ENCODE measurements at regions not wholly inside any gene's neighbourhood (a gene's known extent, or its start where the extent isn't known, plus 50 kb on each side); places are given as distances from the start of the nearest gene placed in this dataset.

DNA sequence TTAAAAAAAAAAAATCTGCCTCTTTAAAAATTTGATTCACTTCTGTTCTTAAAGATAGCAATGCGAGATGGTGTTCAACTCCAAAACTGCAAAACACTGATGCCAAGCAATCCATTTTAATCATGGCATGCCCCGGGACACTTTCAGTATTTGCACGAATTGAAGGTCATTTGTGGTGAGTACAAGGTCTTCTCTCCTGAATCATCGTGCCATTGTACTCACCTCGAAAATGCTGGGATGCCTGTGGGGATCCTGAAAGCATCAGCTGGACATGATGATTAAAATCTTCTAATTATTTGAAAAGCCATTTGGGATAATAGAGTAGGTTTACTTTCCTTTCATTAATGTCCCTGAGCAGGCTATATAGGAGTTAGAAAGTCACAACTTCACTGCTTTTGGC lies 125.1 kb upstream of the NRP1 start:
- no peak for FAIRE-seq
- TF ChIP-seq PAX5 (IDR thresholded peaks at IDR 0.05; ENCODE audit: insufficient read depth, low read length, severe bottlenecking) (no peak), POLR2AphosphoS5 (IDR thresholded peaks at IDR 0.05; ENCODE audit: low read depth, low read length) (no peak), POU2F2 (IDR thresholded peaks at IDR 0.05; ENCODE audit: low read depth, low read length) (no peak), SPI1 (IDR thresholded peaks at IDR 0.05; ENCODE audit: low read depth, low read length) (no peak), POLR2A (IDR thresholded peaks at IDR 0.05; ENCODE audit: low read depth, low read length) (no peak), TAF1 (IDR thresholded peaks at IDR 0.05; ENCODE audit: low read depth, low read length) (no peak)

DNA sequence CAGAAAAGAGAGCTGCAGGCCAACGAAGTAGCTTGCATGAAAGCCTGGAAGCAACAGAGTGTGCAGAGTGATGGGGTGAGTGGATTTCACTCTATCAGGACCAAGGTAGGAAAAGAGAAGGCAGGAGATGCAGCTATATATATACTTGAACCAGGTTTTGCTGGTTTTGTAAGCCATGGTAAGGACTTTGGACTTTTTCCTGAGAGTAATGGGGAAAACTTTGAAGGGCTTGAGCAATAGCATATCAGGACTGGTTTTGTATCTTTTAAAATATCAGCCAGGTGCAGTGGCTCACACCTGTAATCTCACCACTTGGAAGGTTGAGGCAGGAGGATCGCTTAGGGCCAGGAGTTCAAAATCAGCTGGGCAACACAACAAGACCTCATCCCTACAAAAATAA lies 120.6 kb upstream of the NRP1 start:
- DNase-seq (ENCODE audit: insufficient read length, low spot score) = no peak
- no peak for TF ChIP-seq POLR2AphosphoS5 (IDR thresholded peaks at IDR 0.05; ENCODE audit: low read depth, low read length)
- no peak for TF ChIP-seq SPI1 (IDR thresholded peaks at IDR 0.05; ENCODE audit: low read depth, low read length)
- TF ChIP-seq PAX5 (IDR thresholded peaks at IDR 0.05; ENCODE audit: insufficient read depth, low read length, severe bottlenecking) = no peak
- no peak for TF ChIP-seq POU2F2 (IDR thresholded peaks at IDR 0.05; ENCODE audit: low read depth, low read length)
- no peak for TF ChIP-seq TAF1 (IDR thresholded peaks at IDR 0.05; ENCODE audit: low read depth, low read length)
- no peak for TF ChIP-seq POLR2A (IDR thresholded peaks at IDR 0.05; ENCODE audit: low read depth, low read length)
- FAIRE-seq = no peak

More for the DNA sequence above, 125.1 kb upstream of the NRP1 start:
- no peak for DNase-seq (ENCODE audit: insufficient read length, low spot score)

DNA sequence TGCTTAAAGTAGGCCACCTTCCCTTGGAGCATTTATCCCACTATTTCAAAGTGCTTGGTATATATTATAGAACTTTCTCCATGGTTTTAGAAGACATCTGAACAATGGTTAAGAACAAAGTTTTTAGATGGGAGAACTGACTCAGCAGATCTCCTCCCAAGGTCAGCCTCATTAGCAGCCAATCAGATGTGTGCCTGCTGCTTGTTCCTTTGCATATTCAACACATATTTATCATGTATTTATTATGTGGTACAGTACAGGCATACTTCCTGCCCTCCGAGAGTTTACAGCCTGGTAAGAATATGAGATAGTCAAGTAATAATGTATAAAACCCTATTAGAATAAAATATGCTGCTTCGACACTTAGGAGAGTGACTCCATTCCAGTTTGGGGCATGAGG lies 120.1 kb upstream of the NRP1 start:
- no peak for FAIRE-seq
- no peak for DNase-seq (ENCODE audit: insufficient read length, low spot score)
- no peak for TF ChIP-seq POU2F2 (IDR thresholded peaks at IDR 0.05; ENCODE audit: low read depth, low read length)
- TF ChIP-seq TAF1 (IDR thresholded peaks at IDR 0.05; ENCODE audit: low read depth, low read length) = no peak
- TF ChIP-seq SPI1 (IDR thresholded peaks at IDR 0.05; ENCODE audit: low read depth, low read length) = no peak
- TF ChIP-seq POLR2A (IDR thresholded peaks at IDR 0.05; ENCODE audit: low read depth, low read length) = no peak
- TF ChIP-seq PAX5 (IDR thresholded peaks at IDR 0.05; ENCODE audit: insufficient read depth, low read length, severe bottlenecking) = no peak
- no peak for TF ChIP-seq POLR2AphosphoS5 (IDR thresholded peaks at IDR 0.05; ENCODE audit: low read depth, low read length)

DNA sequence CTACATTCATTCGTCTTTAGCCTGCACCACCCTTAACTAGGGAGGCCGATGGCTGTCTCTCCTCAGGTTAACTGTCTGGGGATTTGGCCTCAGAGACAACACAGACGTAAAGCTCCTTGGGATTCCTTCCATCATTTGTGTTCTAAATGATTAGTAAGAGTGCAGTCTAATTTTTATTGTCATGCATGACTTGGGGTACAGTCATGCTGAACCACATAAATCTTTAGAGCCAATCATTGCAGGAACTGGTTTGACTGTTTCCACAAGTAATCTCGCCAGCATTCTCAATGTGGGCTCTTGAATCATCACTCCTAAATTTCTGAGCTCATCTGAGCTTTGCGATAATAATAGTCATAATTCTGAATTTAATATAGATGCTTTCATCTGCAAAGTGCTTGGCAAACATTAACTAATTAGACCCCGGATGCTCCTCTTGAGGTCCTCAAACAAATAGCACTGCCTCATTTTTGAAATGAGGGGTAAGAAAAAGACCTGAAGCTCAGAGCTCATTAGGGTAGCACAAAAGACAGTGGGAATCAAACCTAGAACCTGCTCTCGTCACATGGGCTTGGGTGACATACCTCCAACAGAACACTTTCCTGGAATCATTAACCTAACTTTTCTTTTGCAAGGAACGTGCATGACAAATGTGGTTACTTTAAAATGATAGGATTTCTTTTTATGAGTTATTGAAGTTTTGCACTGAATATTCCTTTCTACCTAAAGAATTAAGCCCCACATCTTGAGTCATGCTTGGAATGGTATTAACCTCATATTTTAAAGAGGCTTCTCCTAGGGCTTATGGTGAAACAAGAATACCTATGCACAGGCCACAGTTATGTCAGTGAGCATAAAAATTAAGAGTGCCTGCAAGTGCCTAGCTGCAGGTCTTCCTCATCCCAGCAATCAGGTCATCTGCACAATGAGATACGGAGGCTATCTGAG lies 118.9 kb upstream of the NRP1 start:
- TF ChIP-seq POU2F2 (IDR thresholded peaks at IDR 0.05; ENCODE audit: low read depth, low read length) (no peak), POLR2A (IDR thresholded peaks at IDR 0.05; ENCODE audit: low read depth, low read length) (no peak), POLR2AphosphoS5 (IDR thresholded peaks at IDR 0.05; ENCODE audit: low read depth, low read length) (no peak), TAF1 (IDR thresholded peaks at IDR 0.05; ENCODE audit: low read depth, low read length) (no peak), SPI1 (IDR thresholded peaks at IDR 0.05; ENCODE audit: low read depth, low read length) (no peak), PAX5 (IDR thresholded peaks at IDR 0.05; ENCODE audit: insufficient read depth, low read length, severe bottlenecking) (no peak)
- no peak for DNase-seq (ENCODE audit: insufficient read length, low spot score)

DNA sequence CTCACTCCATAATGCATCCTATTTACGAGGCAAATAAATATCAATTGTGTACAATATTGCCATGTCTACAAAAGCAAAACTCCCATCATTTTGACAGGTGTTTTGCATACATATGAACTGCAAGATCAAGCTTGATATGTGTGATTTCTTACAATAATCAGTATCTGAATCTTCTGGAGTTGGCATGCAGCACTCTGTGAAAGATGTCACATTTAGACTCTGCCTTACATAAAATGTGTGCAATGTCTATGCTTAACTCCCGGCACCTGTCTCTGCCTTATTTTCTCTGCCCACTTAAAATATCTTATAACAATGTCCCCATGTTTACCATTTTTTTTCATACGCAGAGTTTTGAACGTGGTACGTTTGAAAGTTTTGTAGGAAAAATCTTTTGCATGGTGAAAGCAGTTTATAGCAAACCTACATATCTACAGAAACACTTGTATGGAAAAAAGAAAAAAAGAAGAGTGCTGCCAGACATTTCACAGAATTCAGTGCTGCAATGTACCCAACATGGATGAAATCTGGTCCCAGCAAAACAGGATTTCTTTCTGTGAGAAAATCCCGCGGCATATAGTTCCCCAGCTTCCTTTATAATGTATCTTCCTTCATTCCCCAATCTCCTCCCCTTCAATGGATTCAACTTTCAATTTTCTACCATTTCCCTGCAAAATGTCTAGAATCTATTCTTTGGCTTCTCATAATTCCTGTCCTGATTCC lies 114.1 kb upstream of the NRP1 start:
- FAIRE-seq (no peak), DNase-seq (ENCODE audit: insufficient read length, low spot score) (no peak)
- no peak for TF ChIP-seq TAF1 (IDR thresholded peaks at IDR 0.05; ENCODE audit: low read depth, low read length)
- no peak for TF ChIP-seq PAX5 (IDR thresholded peaks at IDR 0.05; ENCODE audit: insufficient read depth, low read length, severe bottlenecking)
- no peak for TF ChIP-seq SPI1 (IDR thresholded peaks at IDR 0.05; ENCODE audit: low read depth, low read length)
- no peak for TF ChIP-seq POU2F2 (IDR thresholded peaks at IDR 0.05; ENCODE audit: low read depth, low read length)
- no peak for TF ChIP-seq POLR2A (IDR thresholded peaks at IDR 0.05; ENCODE audit: low read depth, low read length)
- no peak for TF ChIP-seq POLR2AphosphoS5 (IDR thresholded peaks at IDR 0.05; ENCODE audit: low read depth, low read length)

More for the DNA sequence above, 118.9 kb upstream of the NRP1 start:
- FAIRE-seq = no peak

DNA sequence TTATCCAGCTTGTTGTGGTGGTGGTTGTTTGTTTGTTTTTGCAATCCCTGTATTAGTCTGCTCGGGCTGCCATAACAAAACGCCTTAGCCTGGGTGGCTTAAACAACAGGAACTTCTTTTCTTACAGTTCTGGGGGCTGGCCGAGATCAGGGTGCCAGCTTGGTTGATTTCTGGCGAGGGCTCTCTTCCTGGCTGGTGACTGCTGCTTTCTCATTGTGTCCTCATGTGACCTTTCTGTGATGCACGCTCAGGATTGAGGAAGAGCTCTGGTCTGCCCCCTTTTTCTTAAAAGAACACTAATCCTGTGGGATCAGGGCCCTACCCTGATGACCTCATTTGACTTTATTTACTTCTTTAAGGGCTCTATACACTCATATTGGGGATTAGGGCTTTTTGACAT lies 107.1 kb upstream of the NRP1 start:
- FAIRE-seq = no peak
- no peak for DNase-seq (ENCODE audit: insufficient read length, low spot score)
- TF ChIP-seq PAX5 (IDR thresholded peaks at IDR 0.05; ENCODE audit: insufficient read depth, low read length, severe bottlenecking) = no peak
- no peak for TF ChIP-seq POLR2A (IDR thresholded peaks at IDR 0.05; ENCODE audit: low read depth, low read length)
- no peak for TF ChIP-seq POU2F2 (IDR thresholded peaks at IDR 0.05; ENCODE audit: low read depth, low read length)
- TF ChIP-seq SPI1 (IDR thresholded peaks at IDR 0.05; ENCODE audit: low read depth, low read length) = no peak
- no peak for TF ChIP-seq TAF1 (IDR thresholded peaks at IDR 0.05; ENCODE audit: low read depth, low read length)
- no peak for TF ChIP-seq POLR2AphosphoS5 (IDR thresholded peaks at IDR 0.05; ENCODE audit: low read depth, low read length)

DNA sequence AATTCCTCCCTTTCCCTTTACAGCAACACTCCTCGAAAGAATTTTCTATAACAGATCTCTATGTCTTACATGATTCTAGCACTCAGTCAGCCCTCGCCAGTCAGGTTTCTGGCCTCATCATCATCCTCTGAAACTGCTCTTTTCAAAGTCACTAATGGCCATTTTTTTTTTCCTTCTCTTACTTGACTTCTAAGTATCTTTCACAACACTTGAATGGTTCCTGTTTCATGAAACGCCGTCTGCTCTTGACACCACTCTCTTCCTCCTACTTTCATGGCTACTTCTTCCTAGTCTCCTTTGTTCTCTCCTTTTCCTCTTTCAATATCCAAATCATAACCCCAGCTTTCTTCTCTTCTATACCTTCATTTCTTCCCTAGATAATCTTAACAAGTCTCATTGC lies 100.5 kb upstream of the NRP1 start:
- DNase-seq (ENCODE audit: insufficient read length, low spot score) (no peak), FAIRE-seq (no peak)
- TF ChIP-seq POU2F2 (IDR thresholded peaks at IDR 0.05; ENCODE audit: low read depth, low read length) (no peak), POLR2AphosphoS5 (IDR thresholded peaks at IDR 0.05; ENCODE audit: low read depth, low read length) (no peak), TAF1 (IDR thresholded peaks at IDR 0.05; ENCODE audit: low read depth, low read length) (no peak), SPI1 (IDR thresholded peaks at IDR 0.05; ENCODE audit: low read depth, low read length) (no peak), PAX5 (IDR thresholded peaks at IDR 0.05; ENCODE audit: insufficient read depth, low read length, severe bottlenecking) (no peak), POLR2A (IDR thresholded peaks at IDR 0.05; ENCODE audit: low read depth, low read length) (no peak)

DNA sequence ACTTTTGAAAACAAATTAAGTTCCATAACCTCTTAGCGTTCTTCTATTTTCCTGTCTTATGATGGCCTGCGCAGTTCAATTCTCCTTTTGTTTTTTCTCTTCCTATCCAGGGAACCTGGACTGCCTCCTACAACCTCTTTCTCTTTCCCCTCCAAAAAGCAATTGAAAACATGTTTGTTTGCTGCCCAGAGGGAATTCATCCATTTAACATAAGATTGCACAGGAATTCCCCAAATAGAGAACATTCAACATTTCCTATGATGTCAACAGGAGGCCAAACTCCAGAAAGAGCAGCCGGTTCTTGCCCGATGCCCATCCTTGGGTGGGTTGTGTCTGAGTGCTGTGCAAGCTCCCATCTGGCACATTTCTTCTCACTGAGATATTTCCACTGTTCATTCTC lies 94.2 kb upstream of the NRP1 start:
- FAIRE-seq = no peak
- TF ChIP-seq POU2F2 (IDR thresholded peaks at IDR 0.05; ENCODE audit: low read depth, low read length) (no peak), TAF1 (IDR thresholded peaks at IDR 0.05; ENCODE audit: low read depth, low read length) (no peak), POLR2AphosphoS5 (IDR thresholded peaks at IDR 0.05; ENCODE audit: low read depth, low read length) (no peak), PAX5 (IDR thresholded peaks at IDR 0.05; ENCODE audit: insufficient read depth, low read length, severe bottlenecking) (no peak), SPI1 (IDR thresholded peaks at IDR 0.05; ENCODE audit: low read depth, low read length) (no peak), POLR2A (IDR thresholded peaks at IDR 0.05; ENCODE audit: low read depth, low read length) (no peak)
- DNase-seq (ENCODE audit: insufficient read length, low spot score) = no peak

DNA sequence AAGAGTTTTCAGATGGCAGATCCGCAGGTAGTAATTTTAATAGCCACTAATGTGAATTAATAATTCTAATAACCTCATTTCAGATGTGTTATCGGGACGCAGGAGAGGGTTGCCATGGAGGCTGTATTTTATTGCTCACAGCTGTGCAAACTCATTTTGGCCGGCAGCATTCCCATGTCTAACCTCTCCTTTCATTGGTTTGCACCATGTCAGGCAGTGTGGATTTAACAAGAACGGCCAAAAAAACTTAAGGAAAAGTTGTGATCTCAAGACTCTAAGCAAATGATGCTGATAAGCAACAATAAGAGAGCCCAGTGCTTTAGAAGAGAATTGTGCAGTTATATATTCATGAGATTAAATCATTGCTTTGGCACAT lies 88.7 kb upstream of the NRP1 start:
- no peak for DNase-seq (ENCODE audit: insufficient read length, low spot score)
- TF ChIP-seq SPI1 (IDR thresholded peaks at IDR 0.05; ENCODE audit: low read depth, low read length) (no peak), POLR2A (IDR thresholded peaks at IDR 0.05; ENCODE audit: low read depth, low read length) (no peak), POU2F2 (IDR thresholded peaks at IDR 0.05; ENCODE audit: low read depth, low read length) (no peak), POLR2AphosphoS5 (IDR thresholded peaks at IDR 0.05; ENCODE audit: low read depth, low read length) (no peak), TAF1 (IDR thresholded peaks at IDR 0.05; ENCODE audit: low read depth, low read length) (no peak), PAX5 (IDR thresholded peaks at IDR 0.05; ENCODE audit: insufficient read depth, low read length, severe bottlenecking) (no peak)
- no peak for FAIRE-seq

All from GM12891 (cell line).